K562 (cell line): ENCODE measurements at regions not wholly inside any gene's neighbourhood (a gene's known extent, or its start where the extent isn't known, plus 50 kb on each side); places are given as distances from the start of the nearest gene placed in this dataset.

Source experiments
- CEBPB ChIP-seq: fragments of 450-650 bp; IDR thresholded peaks from 2 replicates; pipeline ENCODE4 v1.6.1; 2016; ENCODE audit warnings: missing genetic modification characterization, missing compliant biosample characterization
- CTCF ChIP-seq, 3 experiments: IDR thresholded peaks in 2 of 3; conservative IDR thresholded peaks in 1 of 3; 2 replicates each; pipeline ENCODE4 v1.5.1; 2011 to 2012; ENCODE audit warnings: low read length in 3 of 3, mild to moderate bottlenecking in 3 of 3, control low read depth in 2 of 3, improper control_type of control experiment in 1 of 3, inconsistent platforms in 1 of 3, low read depth in 1 of 3, mixed read lengths in 1 of 3, moderate library complexity in 1 of 3; ENCODE audit not compliant: insufficient read depth in 2 of 3
- JUND ChIP-seq, 2 experiments: IDR thresholded peaks; 2 replicates in 1 of 2; 3 replicates in 1 of 2; pipeline ENCODE4 v1.6.1; 2011; ENCODE audit warnings: borderline replicate concordance in 2 of 2, low read depth in 2 of 2, low read length in 2 of 2, improper control_type of control experiment in 1 of 2, missing biosample characterization in 1 of 2, missing genetic modification characterization in 1 of 2, missing genetic modification reagents in 1 of 2
- TSC22D4 ChIP-seq: fragments of 450-650 bp; IDR thresholded peaks from 2 replicates; pipeline ENCODE4 v1.6.1; 2016; ENCODE audit warnings: missing genetic modification characterization, missing biosample characterization, control low read depth
- ZNF561 ChIP-seq: fragments of 450-650 bp; formaldehyde crosslinking; conservative IDR thresholded peaks from 2 replicates; pipeline ENCODE4 v1.4.0; 2020; ENCODE audit warnings: mild to moderate bottlenecking, moderate library complexity

DNA sequence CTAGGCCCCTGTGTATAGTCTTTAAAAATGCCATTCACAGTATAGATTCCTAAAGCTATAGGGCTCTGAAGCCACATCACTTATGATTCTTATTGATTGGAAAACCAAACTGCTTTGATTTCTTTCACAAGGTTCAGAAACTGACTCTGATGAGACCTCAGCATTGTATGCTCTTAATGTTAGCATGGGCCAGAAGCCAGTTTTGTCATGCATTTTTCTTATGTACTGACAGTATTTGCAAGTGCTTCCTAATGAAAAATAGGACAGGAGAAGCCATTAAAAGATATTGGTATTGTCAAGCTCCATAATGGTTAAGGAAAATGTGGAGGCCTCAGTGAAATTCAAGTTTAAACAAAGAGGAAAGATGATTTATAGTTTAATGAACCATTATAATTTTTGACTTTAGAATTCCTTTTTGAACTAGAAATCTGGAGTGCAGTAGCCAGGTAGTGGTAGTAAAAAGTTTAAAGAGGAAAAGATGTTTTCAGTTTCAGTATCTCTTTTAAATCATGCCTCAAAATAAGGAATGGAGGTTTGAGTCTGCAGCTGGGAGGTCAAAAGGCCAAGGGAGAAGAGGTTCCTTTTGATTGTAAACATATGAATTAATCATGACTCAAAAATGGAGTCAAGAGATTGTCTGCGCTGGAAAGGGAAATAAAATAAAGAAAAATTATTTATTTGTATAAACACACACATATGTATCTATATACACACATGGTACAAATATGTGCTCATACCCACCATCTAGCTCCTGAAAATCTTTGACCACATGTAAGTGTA lies 388.1 kb upstream of the PRICKLE1 start:
- TF ChIP-seq JUND (IDR thresholded peaks at IDR 0.05; ENCODE audit: borderline replicate concordance, low read depth, low read length) (no peak), JUND (tag; IDR thresholded peaks at IDR 0.05; ENCODE audit: borderline replicate concordance, low read depth, low read length) (no peak), CTCF (IDR thresholded peaks at IDR 0.05 in 2 of 3, conservative IDR thresholded peaks at IDR 0.05 in 1 of 3; ENCODE audit: insufficient read depth in 2 of 3, low read depth in 1 of 3, low read length in 3 of 3) (no peak), CEBPB (tag) (no peak), ZNF561 (no peak), TSC22D4 (tag) (no peak)
